ENCODE measurements at regions not wholly inside any gene's neighbourhood (a gene's known extent, or its start where the extent isn't known, plus 50 kb on each side); places are given as distances from the start of the nearest gene placed in this dataset.

- Histone ChIP-seq H3K27me3 (ENCODE audit: insufficient read depth, poor library complexity, severe bottlenecking) (peaks cover 1% of the 10 kb centered on the region), H3K27ac (replicated peaks) (no peak overlapping the region), H3K4me3 (replicated peaks; ENCODE audit: insufficient read depth, low read length) (no peak overlapping the region)
- TF ChIP-seq REST (IDR thresholded peaks at IDR 0.05; ENCODE audit: insufficient replicate concordance, low read depth) (no peak), CTCF (IDR thresholded peaks at IDR 0.05; ENCODE audit: insufficient read depth, low read length) (no peak), GABPA (IDR thresholded peaks at IDR 0.05; ENCODE audit: low read depth) (no peak), SPI1 (IDR thresholded peaks at IDR 0.05; ENCODE audit: borderline replicate concordance, low read depth) (no peak), POLR2AphosphoS5 (IDR thresholded peaks at IDR 0.05; ENCODE audit: low read depth) (no peak)
- no peak for DNase-seq (ENCODE audit: low read depth in 1 of 2, low spot score in 1 of 2)
Observed at GRCh38 chr2:65636813-65637483, 204.5 kb upstream of the SPRED2 start.

DNA sequence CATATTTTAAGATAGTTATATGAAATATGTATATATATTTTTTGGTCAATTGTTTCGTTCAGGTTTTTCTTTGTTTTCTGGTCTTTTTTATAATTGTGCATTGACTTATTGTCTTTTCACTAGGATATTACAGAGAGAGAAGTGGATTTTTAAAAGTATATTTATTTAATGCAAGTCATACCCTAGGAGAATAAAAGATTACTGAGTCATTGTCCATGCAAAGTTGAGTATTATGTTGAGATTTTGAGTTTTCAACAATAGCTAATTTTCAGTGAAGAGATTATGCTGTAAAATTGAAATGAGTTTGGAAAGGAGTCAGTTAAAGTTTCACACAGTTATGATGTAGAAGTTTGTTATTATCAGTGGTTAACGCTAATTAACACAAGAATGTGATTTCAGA, 203.6 kb upstream of the SPRED2 start:
- Histone ChIP-seq H3K27ac (replicated peaks) (no peak overlapping the region), H3K4me3 (replicated peaks; ENCODE audit: insufficient read depth, low read length) (no peak overlapping the region), H3K27me3 (ENCODE audit: insufficient read depth, poor library complexity, severe bottlenecking) (peaks cover 2% of the 10 kb centered on the region)
- no peak for TF ChIP-seq GABPA (IDR thresholded peaks at IDR 0.05; ENCODE audit: low read depth)
- no peak for TF ChIP-seq POLR2AphosphoS5 (IDR thresholded peaks at IDR 0.05; ENCODE audit: low read depth)
- TF ChIP-seq SPI1 (IDR thresholded peaks at IDR 0.05; ENCODE audit: borderline replicate concordance, low read depth) = no peak
- no peak for TF ChIP-seq CTCF (IDR thresholded peaks at IDR 0.05; ENCODE audit: insufficient read depth, low read length)
- no peak for TF ChIP-seq REST (IDR thresholded peaks at IDR 0.05; ENCODE audit: insufficient replicate concordance, low read depth)
- DNase-seq (ENCODE audit: low read depth in 1 of 2, low spot score in 1 of 2) = no peak

GRCh38 chr2:65634304-65634703, 201.9 kb upstream of the SPRED2 start:
- peaks cover 2% of the 10 kb centered on the region for H3K27me3 ChIP-seq (ENCODE audit: insufficient read depth, poor library complexity, severe bottlenecking)
- TF ChIP-seq CTCF (IDR thresholded peaks at IDR 0.05; ENCODE audit: insufficient read depth, low read length) = no peak
- TF ChIP-seq GABPA (IDR thresholded peaks at IDR 0.05; ENCODE audit: low read depth) = no peak
- no peak for TF ChIP-seq REST (IDR thresholded peaks at IDR 0.05; ENCODE audit: insufficient replicate concordance, low read depth)
- TF ChIP-seq POLR2AphosphoS5 (IDR thresholded peaks at IDR 0.05; ENCODE audit: low read depth) = no peak
- no peak for TF ChIP-seq SPI1 (IDR thresholded peaks at IDR 0.05; ENCODE audit: borderline replicate concordance, low read depth)

More at GRCh38 chr2:65634304-65634703, 201.9 kb upstream of the SPRED2 start:
- DNase-seq (ENCODE audit: low read depth in 1 of 2, low spot score in 1 of 2) = no peak
- Histone ChIP-seq H3K27ac (replicated peaks) (no peak overlapping the region), H3K4me3 (replicated peaks; ENCODE audit: insufficient read depth, low read length) (no peak overlapping the region)

All from HL-60 (cell line).